RWPE1 (cell line): ENCODE measurements at regions not wholly inside any gene's neighbourhood (a gene's known extent, or its start where the extent isn't known, plus 50 kb on each side); places are given as distances from the start of the nearest gene placed in this dataset.
A peak's percentile ranks its signal among the peaks of the same experiment; 100 is the strongest.
"Not testable (repeated sequence)": the region's sequence is repeated elsewhere in the genome, so short reads cannot be mapped to it uniquely, and the experiment has no call there.

ENCODE experiments used
- CTCF ChIA-PET: fragments of 350-600 bp; sonication (Branson Sonifier 250); formaldehyde crosslinking; extraction: SDS; loops from one replicate; lab custom pipeline; 2021; lab: Yijun Ruan, JAX
- POLR2A ChIA-PET: fragments of 400-600 bp; formaldehyde crosslinking; extraction: SDS; loops from one replicate; lab custom pipeline; 2020; ENCODE audit warnings: antibody characterized with exemption; ENCODE audit not compliant: low non-redundant PET; lab: Yijun Ruan, JAX
- DNase-seq: peaks from one replicate; pipeline ENCODE4 v3.0.0; 2012; ENCODE audit warnings: low spot score
- H3K27ac ChIP-seq: fragments of 450-650 bp; 2 replicates; pipeline ENCODE4 v1.5.1; 2017
- TF ChIP-seq, protein P1 (sequence below): fragments of 450-650 bp; conservative IDR thresholded peaks from 2 replicates; pipeline ENCODE4 v1.5.1; 2017; ENCODE audit warnings: low read depth, mild to moderate bottlenecking

DNA sequence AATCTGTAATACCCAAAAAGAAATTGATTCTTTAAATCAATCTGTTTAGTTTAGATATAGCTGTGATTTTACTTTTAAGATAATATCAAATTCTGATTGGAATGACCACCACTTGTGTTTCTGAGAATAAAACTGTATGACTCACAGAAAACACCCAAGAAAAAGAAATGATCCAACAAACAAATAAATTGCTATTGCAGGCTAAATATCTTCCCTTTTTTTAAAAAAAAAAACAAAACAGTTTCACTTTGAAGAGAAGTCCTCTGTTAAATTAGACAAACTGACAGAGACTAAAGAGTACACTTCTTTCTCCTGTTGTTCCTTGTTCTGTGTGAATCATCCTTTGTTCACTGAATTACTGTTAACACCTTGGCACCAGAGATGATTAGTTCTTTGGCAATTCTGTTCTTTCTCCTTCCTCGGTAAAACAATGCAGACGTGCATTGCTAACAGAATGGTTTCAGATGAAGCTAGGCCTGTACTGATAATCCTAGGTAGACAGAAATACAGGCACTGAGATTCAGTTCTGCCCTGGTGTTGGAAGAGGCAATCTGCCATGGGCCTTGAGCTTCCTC lies 895.2 kb upstream of the CITED2 start:
- CTCF ChIA-PET, result no interaction called here
- TF ChIP-seq, protein P1, sequence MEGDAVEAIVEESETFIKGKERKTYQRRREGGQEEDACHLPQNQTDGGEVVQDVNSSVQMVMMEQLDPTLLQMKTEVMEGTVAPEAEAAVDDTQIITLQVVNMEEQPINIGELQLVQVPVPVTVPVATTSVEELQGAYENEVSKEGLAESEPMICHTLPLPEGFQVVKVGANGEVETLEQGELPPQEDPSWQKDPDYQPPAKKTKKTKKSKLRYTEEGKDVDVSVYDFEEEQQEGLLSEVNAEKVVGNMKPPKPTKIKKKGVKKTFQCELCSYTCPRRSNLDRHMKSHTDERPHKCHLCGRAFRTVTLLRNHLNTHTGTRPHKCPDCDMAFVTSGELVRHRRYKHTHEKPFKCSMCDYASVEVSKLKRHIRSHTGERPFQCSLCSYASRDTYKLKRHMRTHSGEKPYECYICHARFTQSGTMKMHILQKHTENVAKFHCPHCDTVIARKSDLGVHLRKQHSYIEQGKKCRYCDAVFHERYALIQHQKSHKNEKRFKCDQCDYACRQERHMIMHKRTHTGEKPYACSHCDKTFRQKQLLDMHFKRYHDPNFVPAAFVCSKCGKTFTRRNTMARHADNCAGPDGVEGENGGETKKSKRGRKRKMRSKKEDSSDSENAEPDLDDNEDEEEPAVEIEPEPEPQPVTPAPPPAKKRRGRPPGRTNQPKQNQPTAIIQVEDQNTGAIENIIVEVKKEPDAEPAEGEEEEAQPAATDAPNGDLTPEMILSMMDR, result no peak
- POLR2A ChIA-PET, result no interaction called here
- DNase-seq, result peak; percentile 4
- H3K27ac ChIP-seq, result no peak overlapping the region

- H3K27ac ChIP-seq, result no peak overlapping the region
- TF ChIP-seq, protein P1, result no peak
- CTCF ChIA-PET, result no interaction called here
- POLR2A ChIA-PET, result no interaction called here
- no peak for DNase-seq
These were observed 890.0 kb upstream of the CITED2 start for GRCh38 chr6:140264431-140264830.

- POLR2A ChIA-PET, H3K27ac ChIP-seq, CTCF ChIA-PET, DNase-seq: not testable (repeated sequence)
These were observed 883.9 kb upstream of the CITED2 start for GRCh38 chr6:140258302-140258701.

- CTCF ChIA-PET, result no interaction called here
- POLR2A ChIA-PET, result no interaction called here
- H3K27ac ChIP-seq, result no peak overlapping the region
- TF ChIP-seq, protein P1, result no peak
- no peak for DNase-seq
These were observed 881.8 kb upstream of the CITED2 start for GRCh38 chr6:140256248-140256647.

DNA sequence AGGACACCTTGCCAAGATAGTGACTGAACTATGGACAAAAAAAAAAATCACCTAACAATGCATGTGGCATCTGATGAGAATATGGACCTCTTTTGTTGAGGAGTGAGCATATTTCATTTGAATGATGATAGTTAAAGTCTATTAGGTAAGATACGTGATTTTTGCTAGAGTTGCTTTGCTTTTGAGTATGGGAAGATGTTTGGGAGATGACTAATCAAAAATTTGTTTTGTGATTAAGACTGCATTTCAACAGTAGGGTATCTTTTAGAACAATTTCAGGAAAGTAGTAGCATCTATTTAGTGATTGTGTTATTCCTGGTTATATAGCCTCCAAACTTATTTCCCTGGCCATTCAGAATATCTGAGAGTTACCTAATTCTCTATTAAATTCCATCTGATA lies 878.6 kb upstream of the CITED2 start:
- ChIA-PET CTCF (interaction anchor here (0.6 kb wide), 1 partner anchor 1850 kb away, joined by 3 read pairs; no protein-coding TSS in a partner anchor), POLR2A (no interaction called here)
- H3K27ac ChIP-seq, result no peak overlapping the region
- TF ChIP-seq, protein P1, result no peak
- DNase-seq, result no peak

DNA sequence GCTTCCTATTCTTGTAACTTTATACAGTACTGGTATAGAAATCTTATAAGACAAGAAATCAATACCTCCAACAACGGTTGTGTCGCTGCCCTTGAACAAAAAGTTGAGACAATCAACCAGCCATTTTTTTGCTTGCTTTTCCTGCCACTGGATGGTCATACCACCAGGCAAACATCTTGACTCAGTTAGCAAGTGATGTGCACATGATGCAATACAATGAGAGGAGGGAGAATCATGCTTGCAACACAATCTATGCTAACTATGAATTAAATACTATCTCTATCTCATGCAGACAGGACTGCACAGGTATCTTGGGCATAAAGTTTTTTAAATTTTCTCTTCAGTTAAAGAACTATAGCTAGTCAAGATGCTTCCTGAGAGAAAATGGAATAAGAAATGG lies 877.7 kb upstream of the CITED2 start:
- TF ChIP-seq, protein P1, result no peak
- no peak for DNase-seq
- H3K27ac ChIP-seq, result no peak overlapping the region
- ChIA-PET CTCF (interaction anchor here (0.6 kb wide), 1 partner anchor 162 kb away, joined by 3 read pairs; no protein-coding TSS in a partner anchor), POLR2A (no interaction called here)

DNA sequence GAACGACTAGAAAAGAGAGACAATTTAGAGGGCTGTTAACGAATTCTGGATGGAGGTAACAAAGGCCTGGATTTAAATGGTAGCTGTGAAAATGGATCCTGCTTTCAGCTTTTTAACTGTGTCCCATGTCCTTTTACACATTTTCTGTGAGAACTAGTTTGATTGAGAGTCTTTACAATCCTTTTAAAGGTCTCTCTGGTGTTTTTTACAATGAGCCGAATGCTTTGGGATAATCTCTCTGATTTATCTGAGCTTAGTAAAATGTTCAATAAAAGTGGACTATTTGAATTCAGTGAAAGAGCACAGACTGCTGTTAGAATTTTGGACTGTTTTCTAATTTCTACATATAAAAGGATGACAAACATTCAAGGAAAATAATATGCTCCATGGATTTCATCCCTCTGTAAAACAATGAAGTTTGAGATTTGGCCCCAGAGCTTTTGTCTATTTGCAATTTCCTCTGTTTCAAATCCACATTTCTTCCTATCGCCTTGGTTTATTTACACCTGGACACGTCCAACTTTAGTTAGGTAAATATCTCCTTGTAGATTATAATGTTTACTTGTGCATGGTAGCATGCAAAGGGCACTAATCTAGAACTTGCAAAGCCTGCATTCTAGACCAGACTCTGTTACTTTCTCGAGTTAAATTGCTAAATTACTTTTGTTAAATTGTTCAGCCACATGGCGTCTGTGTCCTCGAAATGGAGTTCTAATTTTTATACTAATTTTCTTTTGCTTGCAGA lies 871.0 kb upstream of the CITED2 start:
- ChIA-PET CTCF (no interaction called here), POLR2A (no interaction called here)
- no peak overlapping the region for H3K27ac ChIP-seq
- no peak for DNase-seq
- TF ChIP-seq, protein P1, result no peak
